Activated naive CD4-positive, alpha-beta T cell treated with anti-CD3 and anti-CD28 coated beads for 36 hours (primary cell): ENCODE measurements at regions not wholly inside any gene's neighbourhood (a gene's known extent, or its start where the extent isn't known, plus 50 kb on each side); places are given as distances from the start of the nearest gene placed in this dataset.
"Not testable (repeated sequence)": the region's sequence is repeated elsewhere in the genome, so short reads cannot be mapped to it uniquely, and the experiment has no call there.

Source experiments
- CTCF ChIA-PET: fragments of 350-600 bp; sonication (Branson Sonifier 250); formaldehyde crosslinking; loops from one replicate; lab custom pipeline; 2021; ENCODE audit warnings: antibody characterized with exemption; lab: Charles Lee
- DNase-seq: peaks from one replicate; pipeline ENCODE4 v3.0.0-alpha.2; 2020
- H3K27ac Mint-ChIP-seq: one replicate; pipeline ENCODE4 v1.8.0; 2021; ENCODE audit warnings: mild to moderate bottlenecking, mixed read lengths
- H3K27me3 Mint-ChIP-seq: one replicate; pipeline ENCODE4 v1.8.0; 2021; ENCODE audit warnings: low read depth, mixed read lengths
- H3K36me3 Mint-ChIP-seq: one replicate; pipeline ENCODE4 v1.8.0; 2021; ENCODE audit warnings: low read depth, mixed read lengths
- H3K4me1 Mint-ChIP-seq: one replicate; pipeline ENCODE4 v1.8.0; 2021; ENCODE audit warnings: low read depth, mixed read lengths
- H3K4me3 Mint-ChIP-seq: one replicate; pipeline ENCODE4 v1.8.0; 2021; ENCODE audit warnings: mild to moderate bottlenecking, moderate library complexity, mixed read lengths
- H3K9me3 Mint-ChIP-seq: one replicate; pipeline ENCODE4 v1.8.0; 2021; ENCODE audit warnings: mixed read lengths
- intact Hi-C: fragments of 100-400 bp; cut with micrococcal nuclease; formaldehyde crosslinking; loops from one replicate; pipeline ENCODE4 v1.15.1; 2023

- H3K27me3 Mint-ChIP-seq, result no peaks in the 10 kb centered on the region
- no peak overlapping the region for H3K4me3 Mint-ChIP-seq
- H3K36me3 Mint-ChIP-seq, result no peaks in the 10 kb centered on the region
- no peak overlapping the region for H3K27ac Mint-ChIP-seq
- CTCF ChIA-PET, result no interaction called here
- no peak for DNase-seq
- intact Hi-C loops, result no loop called here
- no peaks in the 10 kb centered on the region for H3K4me1 Mint-ChIP-seq
- no peaks in the 10 kb centered on the region for H3K9me3 Mint-ChIP-seq
These were observed 192.1 kb upstream of the TTC14 start for GRCh38 chr3:180409883-180410282.

DNA sequence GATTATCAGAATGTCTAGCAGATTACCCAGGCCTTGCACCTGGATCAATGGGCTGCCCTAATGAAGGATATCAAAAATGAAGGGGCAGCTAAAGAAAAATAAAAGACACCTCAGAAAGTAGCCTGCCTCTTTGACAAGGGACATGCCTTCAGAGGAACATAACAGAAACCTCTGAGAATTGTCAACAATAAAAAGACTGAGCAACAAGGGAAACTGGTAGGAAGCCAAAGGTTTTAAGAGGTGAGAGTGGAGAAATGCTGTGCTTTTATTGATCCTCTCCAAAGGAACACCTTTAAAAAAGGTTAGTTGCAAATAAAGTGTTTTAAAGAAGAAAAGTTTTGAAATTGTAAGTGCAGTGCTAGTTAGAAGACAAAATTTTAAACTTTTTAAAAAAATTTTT lies 187.8 kb upstream of the TTC14 start:
- no peak overlapping the region for H3K27ac Mint-ChIP-seq
- no peaks in the 10 kb centered on the region for H3K9me3 Mint-ChIP-seq
- CTCF ChIA-PET, result no interaction called here
- H3K27me3 Mint-ChIP-seq, result no peaks in the 10 kb centered on the region
- no peaks in the 10 kb centered on the region for H3K4me1 Mint-ChIP-seq
- DNase-seq, result no peak
- H3K4me3 Mint-ChIP-seq, result no peak overlapping the region
- intact Hi-C loops, result no loop called here
- H3K36me3 Mint-ChIP-seq, result no peaks in the 10 kb centered on the region

- Mint-ChIP-seq H3K9me3 (no peaks in the 10 kb centered on the region), H3K4me1 (no peaks in the 10 kb centered on the region), H3K27ac (no peak overlapping the region), H3K36me3 (no peaks in the 10 kb centered on the region), H3K27me3 (no peaks in the 10 kb centered on the region), H3K4me3 (no peak overlapping the region)
- CTCF ChIA-PET, result no interaction called here
- intact Hi-C loops, result no loop called here
- no peak for DNase-seq
These were observed 185.8 kb upstream of the TTC14 start for GRCh38 chr3:180416111-180416594.

DNA sequence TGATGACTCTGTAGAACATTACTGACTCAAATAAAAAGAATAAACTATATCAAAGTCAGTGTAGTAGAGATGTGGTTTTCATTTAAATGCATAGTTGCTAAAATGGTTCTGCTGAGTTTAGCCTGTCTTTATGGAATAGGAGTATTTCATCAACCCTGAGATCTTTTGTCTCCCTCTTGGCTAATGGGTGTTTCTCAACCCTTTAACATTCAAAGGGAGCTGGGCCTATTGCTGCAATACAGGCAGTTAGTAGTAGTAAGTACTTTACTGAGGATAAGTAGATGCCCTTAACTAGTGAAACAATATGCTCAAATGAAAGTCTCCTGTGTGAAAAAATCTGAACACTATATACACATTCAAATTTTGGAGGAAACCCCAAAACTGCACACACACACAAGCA lies 184.7 kb upstream of the TTC14 start:
- H3K36me3 Mint-ChIP-seq, result no peaks in the 10 kb centered on the region
- no peak overlapping the region for H3K4me3 Mint-ChIP-seq
- H3K27me3 Mint-ChIP-seq, result no peaks in the 10 kb centered on the region
- CTCF ChIA-PET, result no interaction called here
- H3K9me3 Mint-ChIP-seq, result peaks cover 2% of the 10 kb centered on the region
- no peaks in the 10 kb centered on the region for H3K4me1 Mint-ChIP-seq
- intact Hi-C loops, result no loop called here
- DNase-seq, result no peak
- no peak overlapping the region for H3K27ac Mint-ChIP-seq

DNA sequence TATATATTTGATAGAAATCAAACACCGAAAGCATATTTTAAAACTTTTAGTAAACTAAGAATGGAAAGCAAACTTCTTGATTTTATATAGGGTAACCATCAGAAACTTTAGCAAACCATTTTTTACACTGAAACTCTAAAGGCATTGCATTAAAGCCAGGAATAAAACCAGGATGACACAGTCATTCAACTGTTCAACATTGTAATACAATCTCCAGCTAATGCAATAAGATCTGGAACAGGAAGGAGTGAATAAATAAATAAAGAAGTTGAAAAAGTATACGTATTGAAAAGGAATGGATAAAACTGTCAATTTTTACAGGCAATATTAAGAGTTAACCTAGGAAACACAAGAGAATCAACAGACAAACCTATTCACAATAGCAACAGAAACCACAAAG lies 181.9 kb upstream of the TTC14 start:
- no peaks in the 10 kb centered on the region for H3K27me3 Mint-ChIP-seq
- peaks cover 5% of the 10 kb centered on the region for H3K9me3 Mint-ChIP-seq
- H3K4me1 Mint-ChIP-seq, result no peaks in the 10 kb centered on the region
- H3K36me3 Mint-ChIP-seq, result no peaks in the 10 kb centered on the region
- DNase-seq, result no peak
- H3K4me3 Mint-ChIP-seq, result no peak overlapping the region
- CTCF ChIA-PET, result no interaction called here
- intact Hi-C loops, result no loop called here
- H3K27ac Mint-ChIP-seq, result no peak overlapping the region

- H3K9me3 Mint-ChIP-seq, result peaks cover 5% of the 10 kb centered on the region
- H3K27me3 Mint-ChIP-seq, result no peaks in the 10 kb centered on the region
- intact Hi-C loops, result no loop called here
- no peak for DNase-seq
- CTCF ChIA-PET, result no interaction called here
- H3K27ac Mint-ChIP-seq, result no peak overlapping the region
- no peak overlapping the region for H3K4me3 Mint-ChIP-seq
- H3K36me3 Mint-ChIP-seq, result no peaks in the 10 kb centered on the region
- no peaks in the 10 kb centered on the region for H3K4me1 Mint-ChIP-seq
These were observed 181.2 kb upstream of the TTC14 start for GRCh38 chr3:180420804-180421203.

DNA sequence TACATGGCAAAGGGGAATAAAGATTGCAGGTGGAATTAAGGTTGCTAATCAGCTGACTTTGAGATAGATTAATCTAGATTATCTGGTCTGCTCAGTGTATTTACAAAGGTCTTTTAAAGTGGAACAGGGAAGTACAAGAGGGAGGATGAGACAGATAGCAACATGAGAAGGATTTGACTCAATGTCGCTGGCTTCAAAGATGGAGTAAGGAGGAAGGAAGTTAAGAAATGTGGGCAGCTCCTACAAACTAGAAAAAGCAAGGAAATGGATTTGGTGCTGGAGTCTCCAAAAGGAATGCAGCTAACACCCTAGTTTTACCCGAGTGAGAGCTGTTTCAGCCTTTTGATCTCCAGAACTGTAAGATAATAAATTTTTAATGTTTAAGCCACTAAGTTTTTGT lies 180.7 kb upstream of the TTC14 start:
- intact Hi-C loops, result no loop called here

DNA sequence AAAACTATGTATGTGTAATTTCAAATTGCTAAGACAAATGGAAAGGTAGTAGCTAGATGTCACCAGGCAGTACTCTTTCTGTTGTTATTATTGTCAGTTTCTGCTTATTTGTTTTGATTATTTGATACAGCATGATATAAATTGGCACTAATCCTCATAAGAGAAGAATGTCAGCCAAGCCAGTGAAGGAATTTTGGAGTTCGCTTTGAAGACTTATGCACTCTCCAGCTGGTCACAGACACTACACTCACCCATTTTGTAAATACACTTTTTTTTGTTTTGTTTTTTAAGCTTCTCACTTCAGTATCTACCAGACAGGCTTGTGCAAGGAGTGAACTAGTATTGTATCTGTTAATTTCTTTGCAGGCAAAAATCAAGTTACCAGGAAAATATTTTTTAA lies 180.2 kb upstream of the TTC14 start:
- H3K9me3 Mint-ChIP-seq, result peaks cover 6% of the 10 kb centered on the region
- H3K27ac Mint-ChIP-seq, result no peak overlapping the region
- H3K4me1 Mint-ChIP-seq, result no peaks in the 10 kb centered on the region
- no peak overlapping the region for H3K4me3 Mint-ChIP-seq
- no peaks in the 10 kb centered on the region for H3K36me3 Mint-ChIP-seq
- CTCF ChIA-PET, result no interaction called here
- intact Hi-C loops, result no loop called here
- no peak for DNase-seq
- H3K27me3 Mint-ChIP-seq, result no peaks in the 10 kb centered on the region

More for the DNA sequence above, 180.7 kb upstream of the TTC14 start:
- CTCF ChIA-PET, result no interaction called here
- Mint-ChIP-seq H3K9me3 (peaks cover 5% of the 10 kb centered on the region), H3K36me3 (no peaks in the 10 kb centered on the region), H3K27ac (no peak overlapping the region), H3K4me1 (no peaks in the 10 kb centered on the region), H3K4me3 (no peak overlapping the region), H3K27me3 (no peaks in the 10 kb centered on the region)
- no peak for DNase-seq

DNA sequence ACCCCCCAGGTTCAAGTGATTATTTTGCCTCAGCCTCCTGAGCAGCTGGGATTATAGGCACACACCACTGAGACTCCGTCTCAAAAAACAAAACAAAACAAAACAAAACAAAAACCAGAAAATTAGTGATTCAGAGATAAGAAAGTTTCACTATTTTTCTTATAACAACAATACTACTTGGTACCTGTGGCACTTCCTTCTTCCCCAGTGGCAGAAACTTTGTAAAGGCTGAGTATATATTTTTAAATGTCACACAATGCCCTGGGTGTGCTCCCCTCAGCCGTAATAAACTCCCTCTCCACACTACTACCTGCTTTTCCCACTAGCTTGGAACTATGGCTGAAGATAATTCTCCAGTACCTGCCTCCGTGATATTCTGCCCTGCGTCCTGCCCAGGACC lies 177.7 kb upstream of the TTC14 start:
- peaks cover 10% of the 10 kb centered on the region for H3K9me3 Mint-ChIP-seq
- H3K27me3 Mint-ChIP-seq, H3K27ac Mint-ChIP-seq, H3K4me1 Mint-ChIP-seq, H3K36me3 Mint-ChIP-seq, DNase-seq, CTCF ChIA-PET, H3K4me3 Mint-ChIP-seq, intact Hi-C loops: not testable (repeated sequence)

GRCh38 chr3:180430896-180431295 lies 171.1 kb upstream of the TTC14 start:
- Mint-ChIP-seq H3K9me3 (peaks cover 17% of the 10 kb centered on the region), H3K4me1 (no peaks in the 10 kb centered on the region), H3K36me3 (no peaks in the 10 kb centered on the region), H3K4me3 (no peak overlapping the region), H3K27me3 (no peaks in the 10 kb centered on the region), H3K27ac (no peak overlapping the region)
- no peak for DNase-seq
- CTCF ChIA-PET, result no interaction called here
- intact Hi-C loops, result no loop called here

DNA sequence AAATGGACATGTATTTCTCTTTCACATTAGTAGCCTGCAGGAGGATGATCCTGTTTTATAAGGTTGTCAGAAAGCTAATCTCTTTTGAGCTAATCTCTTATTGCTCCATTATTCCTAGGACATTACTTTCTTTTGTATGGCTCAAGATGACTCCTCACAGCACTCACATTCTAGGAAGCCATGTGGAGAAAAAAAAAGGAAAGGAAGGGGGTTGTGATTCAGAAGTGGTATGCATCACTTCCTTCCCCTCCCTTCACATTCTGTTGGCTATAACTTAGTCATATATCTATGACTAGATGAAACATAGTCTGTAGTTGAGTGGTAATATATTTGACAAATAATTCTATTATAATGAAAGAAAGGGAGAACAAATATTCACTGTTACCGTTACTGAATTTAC lies 168.8 kb upstream of the TTC14 start:
- Mint-ChIP-seq H3K4me3 (no peak overlapping the region), H3K27ac (no peak overlapping the region), H3K27me3 (no peaks in the 10 kb centered on the region), H3K4me1 (no peaks in the 10 kb centered on the region), H3K36me3 (no peaks in the 10 kb centered on the region), H3K9me3 (peaks cover 16% of the 10 kb centered on the region)
- DNase-seq, result no peak
- intact Hi-C loops, result no loop called here
- CTCF ChIA-PET, result no interaction called here

DNA sequence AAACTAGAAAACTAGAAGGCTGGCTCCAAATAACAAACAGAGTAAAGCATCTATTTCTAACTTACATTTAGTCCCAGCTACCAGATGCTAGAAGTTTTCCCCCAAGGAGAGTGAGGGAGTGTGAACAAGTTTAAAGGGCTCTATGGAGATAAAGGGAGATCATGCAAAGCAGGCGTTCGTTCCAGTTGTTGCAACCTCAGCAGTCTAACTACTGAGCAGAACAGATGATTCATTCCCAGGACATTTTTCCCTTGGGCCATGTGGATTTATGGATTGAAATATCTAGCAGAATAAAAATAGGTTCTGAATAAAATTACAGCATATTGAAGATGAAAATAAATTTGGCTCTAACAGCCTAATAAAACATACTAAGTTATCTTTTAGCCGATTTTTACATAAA lies 154.8 kb upstream of the TTC14 start:
- Mint-ChIP-seq H3K4me1 (no peaks in the 10 kb centered on the region), H3K4me3 (no peak overlapping the region), H3K27me3 (no peaks in the 10 kb centered on the region), H3K36me3 (peaks cover 2% of the 10 kb centered on the region), H3K9me3 (peaks cover 9% of the 10 kb centered on the region), H3K27ac (no peak overlapping the region)
- CTCF ChIA-PET, result no interaction called here
- intact Hi-C loops, result no loop called here
- no peak for DNase-seq

DNA sequence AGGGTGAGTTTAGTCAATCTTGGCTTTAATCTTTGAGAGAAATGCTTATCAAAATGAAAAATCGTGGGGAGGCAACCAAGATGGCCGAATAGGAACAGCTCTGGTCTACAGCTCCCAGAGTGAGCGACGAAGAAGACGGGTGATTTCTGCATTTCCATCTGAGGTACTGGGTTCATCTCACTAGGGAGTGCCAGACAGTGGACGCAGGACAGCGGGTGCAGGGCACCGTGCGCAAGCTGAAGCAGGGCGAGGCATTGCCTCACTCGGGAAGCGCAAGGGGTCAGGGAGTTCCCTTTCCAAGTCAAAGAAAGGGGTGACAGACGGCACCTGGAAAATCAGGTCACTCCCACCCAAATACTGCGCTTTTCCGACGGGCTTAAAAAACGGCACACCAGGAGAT lies 153.6 kb upstream of the TTC14 start:
- H3K27ac Mint-ChIP-seq, H3K36me3 Mint-ChIP-seq, H3K27me3 Mint-ChIP-seq, H3K4me3 Mint-ChIP-seq, intact Hi-C loops, H3K4me1 Mint-ChIP-seq, H3K9me3 Mint-ChIP-seq, DNase-seq: not testable (repeated sequence)
- CTCF ChIA-PET, result interaction anchor here (0.6 to 0.7 kb wide), 2 partner anchors 60 to 600 kb away, joined by 4 read pairs; no protein-coding TSS in a partner anchor

DNA sequence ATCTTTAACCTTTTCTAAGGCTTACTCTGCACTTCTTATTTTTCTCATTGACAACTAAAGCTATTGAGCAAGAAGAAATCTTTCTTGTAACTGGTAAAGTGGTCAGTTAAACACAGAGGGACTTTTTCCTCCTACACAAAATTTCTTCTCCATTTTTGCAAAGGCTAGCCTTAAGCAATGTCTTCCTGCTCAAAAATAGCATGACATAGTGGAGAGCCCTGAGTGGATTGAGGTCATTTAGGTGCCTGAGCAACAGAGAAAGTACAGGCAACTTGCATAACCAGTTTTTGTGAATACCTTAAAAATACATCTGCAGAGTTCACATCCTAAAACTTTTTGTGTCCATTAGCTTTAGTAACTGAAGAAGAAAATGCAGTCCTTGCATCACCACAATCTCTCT lies 144.7 kb upstream of the TTC14 start:
- no peak for DNase-seq
- Mint-ChIP-seq H3K27ac (no peak overlapping the region), H3K36me3 (no peaks in the 10 kb centered on the region), H3K9me3 (peaks cover 4% of the 10 kb centered on the region), H3K4me3 (no peak overlapping the region), H3K27me3 (no peaks in the 10 kb centered on the region), H3K4me1 (no peaks in the 10 kb centered on the region)
- intact Hi-C loops, result no loop called here
- CTCF ChIA-PET, result no interaction called here
